MM.1S (cell line): ENCODE measurements at regions not wholly inside any gene's neighbourhood (a gene's known extent, or its start where the extent isn't known, plus 50 kb on each side); places are given as distances from the start of the nearest gene placed in this dataset.

Experiments used
- EZH2 ChIP-seq: fragments of 300-600 bp; sonication (generic); optimal IDR thresholded peaks from 2 replicates; pipeline ENCODE3; 2017; ENCODE audit warnings: low read depth, mild to moderate bottlenecking, antibody characterized with exemption, low read length, mixed read lengths
- EZH2phosphoT487 ChIP-seq: fragments of 300-600 bp; sonication (generic); IDR thresholded peaks from 2 replicates; pipeline ENCODE4 v1.6.1; 2018; ENCODE audit warnings: antibody characterized with exemption, low read length
- TF ChIP-seq, protein P1 (sequence below): fragments of 300-600 bp; sonication (generic); IDR thresholded peaks from 2 replicates; pipeline ENCODE4 v1.5.1; 2016; ENCODE audit warnings: antibody characterized with exemption, low read length, mixed read lengths

DNA sequence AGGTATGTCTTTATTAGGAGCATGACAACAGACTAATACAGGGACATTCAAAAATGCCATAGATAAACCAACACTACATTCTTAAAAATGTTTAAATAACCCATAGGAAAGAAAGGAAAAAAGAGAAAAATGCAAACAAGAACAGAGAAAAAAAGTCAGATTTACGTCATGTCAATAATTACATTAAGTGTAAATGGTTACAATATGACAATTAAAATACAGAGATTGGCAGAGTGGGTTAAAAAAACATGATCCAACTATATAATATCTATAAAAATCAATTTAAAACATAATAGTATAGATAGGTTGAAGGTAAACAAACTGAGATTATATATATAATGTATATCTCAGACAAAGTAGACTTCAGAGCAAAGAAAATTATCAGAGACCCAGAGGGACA, 255.8 kb downstream of the ANAPC1 start:
- TF ChIP-seq, protein P1, sequence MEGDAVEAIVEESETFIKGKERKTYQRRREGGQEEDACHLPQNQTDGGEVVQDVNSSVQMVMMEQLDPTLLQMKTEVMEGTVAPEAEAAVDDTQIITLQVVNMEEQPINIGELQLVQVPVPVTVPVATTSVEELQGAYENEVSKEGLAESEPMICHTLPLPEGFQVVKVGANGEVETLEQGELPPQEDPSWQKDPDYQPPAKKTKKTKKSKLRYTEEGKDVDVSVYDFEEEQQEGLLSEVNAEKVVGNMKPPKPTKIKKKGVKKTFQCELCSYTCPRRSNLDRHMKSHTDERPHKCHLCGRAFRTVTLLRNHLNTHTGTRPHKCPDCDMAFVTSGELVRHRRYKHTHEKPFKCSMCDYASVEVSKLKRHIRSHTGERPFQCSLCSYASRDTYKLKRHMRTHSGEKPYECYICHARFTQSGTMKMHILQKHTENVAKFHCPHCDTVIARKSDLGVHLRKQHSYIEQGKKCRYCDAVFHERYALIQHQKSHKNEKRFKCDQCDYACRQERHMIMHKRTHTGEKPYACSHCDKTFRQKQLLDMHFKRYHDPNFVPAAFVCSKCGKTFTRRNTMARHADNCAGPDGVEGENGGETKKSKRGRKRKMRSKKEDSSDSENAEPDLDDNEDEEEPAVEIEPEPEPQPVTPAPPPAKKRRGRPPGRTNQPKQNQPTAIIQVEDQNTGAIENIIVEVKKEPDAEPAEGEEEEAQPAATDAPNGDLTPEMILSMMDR: no peak
- TF ChIP-seq EZH2: no peak
- TF ChIP-seq EZH2phosphoT487: no peak
